Gastrocnemius medialis (tissue), 4 donors: ENCODE measurements at regions not wholly inside any gene's neighbourhood (a gene's known extent, or its start where the extent isn't known, plus 50 kb on each side); places are given as distances from the start of the nearest gene placed in this dataset.

Experiments
- CTCF ChIP-seq, 5 experiments: fragments of 450-650 bp in 3 of 5; fragments of 200-600 bp in 2 of 5; sonication (generic) in 2 of 5; IDR thresholded peaks in 4 of 5; conservative IDR thresholded peaks in 1 of 5; 1 replicate in 4 of 5; 2 replicates in 1 of 5; pipeline ENCODE4 v1.5.1; 2016 to 2019; ENCODE audit warnings: antibody characterized with exemption in 5 of 5, mild to moderate bottlenecking in 3 of 5, moderate library complexity in 3 of 5
- POLR2A ChIP-seq, 2 donors: fragments of 450-650 bp; IDR thresholded peaks; one replicate each; pipeline ENCODE4 v1.6.1; 2017; ENCODE audit warnings: antibody characterized with exemption in 2 of 2, mild to moderate bottlenecking in 2 of 2, moderate library complexity in 2 of 2

GRCh38 chr3:99114565-99115291, 213.2 kb upstream of the DCBLD2 start:
- TF ChIP-seq CTCF (IDR thresholded peaks at IDR 0.05 in 4 of 5, conservative IDR thresholded peaks at IDR 0.05 in 1 of 5) (no peak), POLR2A (IDR thresholded peaks at IDR 0.05) (no peak)
